Aorta (tissue), 5 donors: ENCODE measurements at regions not wholly inside any gene's neighbourhood (a gene's known extent, or its start where the extent isn't known, plus 50 kb on each side); places are given as distances from the start of the nearest gene placed in this dataset.
"Not testable (repeated sequence)": the region's sequence is repeated elsewhere in the genome, so short reads cannot be mapped to it uniquely, and the experiment has no call there.

Source experiments
- ATAC-seq: fragments of 200-7000 bp; cut with Tn5 transposase; one replicate; pipeline ENCODE4 v1.9.1; 2022; ENCODE audit warnings: moderate library complexity; ENCODE audit not compliant: low FRiP score
- DNase-seq, 2 donors: peaks; one replicate each; pipeline ENCODE4 v3.0.0-alpha.2; 2020
- H3K27ac ChIP-seq, 2 donors: one replicate each; pipeline ENCODE4 v1.5.1; 2013; ENCODE audit warnings: low read length in 2 of 2, mild to moderate bottlenecking in 2 of 2, moderate library complexity in 2 of 2, control low read depth in 1 of 2, inconsistent platforms in 1 of 2, low read depth in 1 of 2
- H3K27me3 ChIP-seq, 2 donors: one replicate each; pipeline ENCODE4 v1.6.1; 2013; ENCODE audit warnings: control low read depth in 1 of 2, low read length in 1 of 2, mild to moderate bottlenecking in 1 of 2, moderate library complexity in 1 of 2; ENCODE audit not compliant: insufficient read depth in 2 of 2, control insufficient read depth in 1 of 2
- H3K36me3 ChIP-seq, 2 donors: one replicate each; pipeline ENCODE4 v1.6.1; 2013; ENCODE audit warnings: control low read depth in 1 of 2, low read length in 1 of 2, mild to moderate bottlenecking in 1 of 2; ENCODE audit not compliant: insufficient read depth in 2 of 2, control insufficient read depth in 1 of 2
- H3K4me1 ChIP-seq, 2 donors: one replicate each; pipeline ENCODE4 v1.6.1; 2013; ENCODE audit warnings: low read length in 2 of 2, control low read depth in 1 of 2, mild to moderate bottlenecking in 1 of 2, moderate library complexity in 1 of 2; ENCODE audit not compliant: insufficient read depth in 2 of 2, control insufficient read depth in 1 of 2
- H3K4me3 ChIP-seq, 2 donors: one replicate each; pipeline ENCODE4 v1.5.1; 2013; ENCODE audit warnings: low read length in 2 of 2, control low read depth in 1 of 2, mild to moderate bottlenecking in 1 of 2
- H3K9me3 ChIP-seq: one replicate; pipeline ENCODE4 v1.6.1; 2013; ENCODE audit warnings: mild to moderate bottlenecking, low read length; ENCODE audit not compliant: control insufficient read depth
- WGBS, 2 donors: extraction: QIAGEN DNeasy Blood & Tissue Kit; methylation state at CpG; one replicate each; pipeline ENCODE4 v1.1.7; 2013; 5-methylcytosine and 5-hydroxymethylcytosine counted together
- intact Hi-C, 2 donors: fragments of 100-400 bp; cut with DNase I; formaldehyde crosslinking; loops; one replicate each; pipeline versions ENCODE4 v1.14.2 to v1.15.0; 2022
- donor health status: healthy with polysubstance abuse.
- donor health status: Bipolar disorder and iron deficiency.
- donor health status: DM: no; HTN: no; CAD: no.
- donor health status: DM: no; HTN: no; CAD: no.
- donor health status: DM: yes; HTN: yes; CAD: no.

GRCh38 chr3:180409883-180410282, 192.1 kb upstream of the TTC14 start:
- H3K36me3 ChIP-seq, result no peaks in the 10 kb centered on the region
- H3K9me3 ChIP-seq, result no peaks in the 10 kb centered on the region
- WGBS, 2 donors, result 66 to 69% methylated on average over 2 of the region's 2 CpGs
- intact Hi-C loops, result no loop called here
- H3K4me3 ChIP-seq, result no peak overlapping the region
- no peaks in the 10 kb centered on the region for H3K4me1 ChIP-seq
- DNase-seq, result no peak
- H3K27ac ChIP-seq, result no peak overlapping the region
- ATAC-seq, result no peak
- no peaks in the 10 kb centered on the region for H3K27me3 ChIP-seq

- Histone ChIP-seq H3K27ac (no peak overlapping the region), H3K27me3 (no peaks in the 10 kb centered on the region), H3K36me3 (no peaks in the 10 kb centered on the region), H3K9me3 (no peaks in the 10 kb centered on the region), H3K4me1 (no peaks in the 10 kb centered on the region), H3K4me3 (no peak overlapping the region)
- DNase-seq, result no peak
- intact Hi-C loops, result no loop called here
- no peak for ATAC-seq
These were observed 187.8 kb upstream of the TTC14 start for GRCh38 chr3:180414157-180414556.

GRCh38 chr3:180416111-180416594, 185.8 kb upstream of the TTC14 start:
- Histone ChIP-seq H3K4me1 (no peaks in the 10 kb centered on the region), H3K4me3 (no peak overlapping the region), H3K27me3 (no peaks in the 10 kb centered on the region), H3K27ac (no peak overlapping the region), H3K9me3 (no peaks in the 10 kb centered on the region), H3K36me3 (no peaks in the 10 kb centered on the region)
- intact Hi-C loops, result no loop called here
- DNase-seq (no peak), ATAC-seq (no peak)
- WGBS, 2 donors, result 26 to 39% methylated on average over 2 of the region's 2 CpGs

GRCh38 chr3:180417241-180417640, 184.7 kb upstream of the TTC14 start:
- no peak overlapping the region for H3K4me3 ChIP-seq
- H3K9me3 ChIP-seq, result no peaks in the 10 kb centered on the region
- intact Hi-C loops, result no loop called here
- no peaks in the 10 kb centered on the region for H3K27me3 ChIP-seq
- no peaks in the 10 kb centered on the region for H3K36me3 ChIP-seq
- DNase-seq (no peak), ATAC-seq (no peak)
- H3K27ac ChIP-seq, result no peak overlapping the region
- no peaks in the 10 kb centered on the region for H3K4me1 ChIP-seq

GRCh38 chr3:180420016-180420415, 181.9 kb upstream of the TTC14 start:
- Histone ChIP-seq H3K9me3 (no peaks in the 10 kb centered on the region), H3K36me3 (no peaks in the 10 kb centered on the region), H3K27ac (no peak overlapping the region), H3K27me3 (no peaks in the 10 kb centered on the region), H3K4me1 (no peaks in the 10 kb centered on the region), H3K4me3 (no peak overlapping the region)
- ATAC-seq (no peak), DNase-seq (no peak)
- 78 to 86% methylated on average over 2 of the region's 2 CpGs for WGBS, 2 donors
- intact Hi-C loops, result no loop called here

- no peak for DNase-seq
- Histone ChIP-seq H3K9me3 (no peaks in the 10 kb centered on the region), H3K4me1 (no peaks in the 10 kb centered on the region), H3K27me3 (no peaks in the 10 kb centered on the region), H3K27ac (no peak overlapping the region), H3K4me3 (no peak overlapping the region), H3K36me3 (no peaks in the 10 kb centered on the region)
- intact Hi-C loops, result no loop called here
- ATAC-seq, result no peak
- WGBS, 2 donors, result 79 to 80% methylated on average over 2 of the region's 2 CpGs
These were observed 181.2 kb upstream of the TTC14 start for GRCh38 chr3:180420804-180421203.

- ATAC-seq, result no peak
- Histone ChIP-seq H3K27ac (no peak overlapping the region), H3K9me3 (no peaks in the 10 kb centered on the region), H3K4me3 (no peak overlapping the region), H3K27me3 (no peaks in the 10 kb centered on the region), H3K36me3 (no peaks in the 10 kb centered on the region), H3K4me1 (no peaks in the 10 kb centered on the region)
- 45 to 56% methylated on average over 2 of the region's 2 CpGs for WGBS, 2 donors
- DNase-seq, result no peak
- intact Hi-C loops, result no loop called here
These were observed 180.7 kb upstream of the TTC14 start for GRCh38 chr3:180421221-180421620.

- no peak overlapping the region for H3K27ac ChIP-seq
- ATAC-seq, result no peak
- H3K27me3 ChIP-seq, result no peaks in the 10 kb centered on the region
- H3K4me3 ChIP-seq, result no peak overlapping the region
- intact Hi-C loops, result no loop called here
- WGBS, 2 donors, result 75 to 80% methylated on average over 1 of the region's 1 CpG
- no peak for DNase-seq
- H3K4me1 ChIP-seq, result no peaks in the 10 kb centered on the region
- H3K36me3 ChIP-seq, result no peaks in the 10 kb centered on the region
- no peaks in the 10 kb centered on the region for H3K9me3 ChIP-seq
These were observed 180.2 kb upstream of the TTC14 start for GRCh38 chr3:180421721-180422120.

- H3K4me3 ChIP-seq, H3K27ac ChIP-seq, H3K36me3 ChIP-seq, H3K4me1 ChIP-seq, ATAC-seq, DNase-seq, H3K27me3 ChIP-seq, H3K9me3 ChIP-seq, intact Hi-C loops: not testable (repeated sequence)
- 82 to 87% methylated on average over 4 of the region's 4 CpGs for WGBS, 2 donors
These were observed 177.7 kb upstream of the TTC14 start for GRCh38 chr3:180424305-180424704.
